ENCODE measurements at regions not wholly inside any gene's neighbourhood (a gene's known extent, or its start where the extent isn't known, plus 50 kb on each side); places are given as distances from the start of the nearest gene placed in this dataset.

DNA sequence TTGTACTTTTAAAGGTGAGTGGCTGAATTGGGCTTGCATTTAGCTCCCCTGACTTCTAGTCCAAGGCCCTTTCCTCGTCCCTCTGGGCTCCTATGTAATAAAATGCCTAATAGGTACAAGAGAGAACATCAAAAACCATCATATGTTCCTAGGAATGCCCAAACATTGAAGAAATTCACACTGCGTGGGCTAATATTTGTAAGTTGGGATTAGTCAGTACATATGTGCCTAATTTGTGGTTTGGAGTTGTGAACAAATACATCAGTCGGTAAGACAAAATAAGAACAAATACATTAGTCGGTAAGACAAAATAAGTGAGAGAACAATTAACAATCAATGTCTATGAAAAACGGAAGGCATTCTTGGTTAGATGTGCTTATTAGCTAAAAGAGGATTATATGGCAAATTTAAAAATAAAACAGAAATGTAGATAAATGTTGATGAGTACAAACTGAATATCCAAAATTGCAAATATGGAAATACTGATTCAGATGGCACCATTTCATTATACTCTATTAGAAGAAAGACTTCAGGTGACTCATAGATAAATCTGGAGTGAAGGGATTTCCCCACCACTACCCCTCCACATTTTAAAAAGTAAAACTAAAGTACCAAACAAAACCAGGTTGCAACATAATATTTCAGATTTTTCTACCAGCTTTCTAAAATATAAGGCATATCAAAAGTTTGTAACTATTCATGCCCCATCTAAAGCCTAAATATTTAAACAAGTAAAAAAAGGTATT, 325.4 kb downstream of the ZEB2 start:
- TF ChIP-seq, protein P1, sequence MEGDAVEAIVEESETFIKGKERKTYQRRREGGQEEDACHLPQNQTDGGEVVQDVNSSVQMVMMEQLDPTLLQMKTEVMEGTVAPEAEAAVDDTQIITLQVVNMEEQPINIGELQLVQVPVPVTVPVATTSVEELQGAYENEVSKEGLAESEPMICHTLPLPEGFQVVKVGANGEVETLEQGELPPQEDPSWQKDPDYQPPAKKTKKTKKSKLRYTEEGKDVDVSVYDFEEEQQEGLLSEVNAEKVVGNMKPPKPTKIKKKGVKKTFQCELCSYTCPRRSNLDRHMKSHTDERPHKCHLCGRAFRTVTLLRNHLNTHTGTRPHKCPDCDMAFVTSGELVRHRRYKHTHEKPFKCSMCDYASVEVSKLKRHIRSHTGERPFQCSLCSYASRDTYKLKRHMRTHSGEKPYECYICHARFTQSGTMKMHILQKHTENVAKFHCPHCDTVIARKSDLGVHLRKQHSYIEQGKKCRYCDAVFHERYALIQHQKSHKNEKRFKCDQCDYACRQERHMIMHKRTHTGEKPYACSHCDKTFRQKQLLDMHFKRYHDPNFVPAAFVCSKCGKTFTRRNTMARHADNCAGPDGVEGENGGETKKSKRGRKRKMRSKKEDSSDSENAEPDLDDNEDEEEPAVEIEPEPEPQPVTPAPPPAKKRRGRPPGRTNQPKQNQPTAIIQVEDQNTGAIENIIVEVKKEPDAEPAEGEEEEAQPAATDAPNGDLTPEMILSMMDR (IDR thresholded peaks at IDR 0.05) = no peak
- TF ChIP-seq POLR2A (IDR thresholded peaks at IDR 0.05) = no peak

Measured in Peyer's patch (tissue), 4 donors.